ENCODE measurements at regions not wholly inside any gene's neighbourhood (a gene's known extent, or its start where the extent isn't known, plus 50 kb on each side); places are given as distances from the start of the nearest gene placed in this dataset.

- Histone ChIP-seq H3K27ac (ENCODE audit: low read depth in 2 of 2, low read length in 2 of 2) (no peak overlapping the region), H3K27me3 (ENCODE audit: control insufficient read depth, insufficient read depth, low read length) (no peaks in the 10 kb centered on the region), H3K9me3 (ENCODE audit: control insufficient read depth in 2 of 3, insufficient read depth in 1 of 3, low read length in 3 of 3) (no peaks in the 10 kb centered on the region), H3K36me3 (ENCODE audit: control insufficient read depth in 2 of 3, insufficient read depth in 3 of 3, low read length in 3 of 3) (no peaks in the 10 kb centered on the region), H3K9ac (ENCODE audit: low read length in 3 of 3) (no peak overlapping the region), H3K4me3 (ENCODE audit: low read length in 3 of 3) (no peak overlapping the region), H3K4me1 (ENCODE audit: control insufficient read depth in 2 of 3, insufficient read depth in 2 of 3, low read depth in 1 of 3, low read length in 3 of 3) (no peaks in the 10 kb centered on the region)
- FAIRE-seq (no peak), DNase-seq (no peak)
- intact Hi-C loops (cut with DNase I), result no loop called here
- TF ChIP-seq CTCF (IDR thresholded peaks at IDR 0.05; ENCODE audit: borderline replicate concordance, extremely low read depth, insufficient read depth), result no peak
Observed at GRCh38 chr7:25714013-25714412, 438.0 kb upstream of the NFE2L3 start.

GRCh38 chr7:25716421-25716820 is 435.6 kb upstream of the NFE2L3 start:
- no peak for DNase-seq
- intact Hi-C loops (cut with DNase I), result no loop called here
- no peaks in the 10 kb centered on the region for H3K36me3 ChIP-seq (ENCODE audit: control insufficient read depth in 2 of 3, insufficient read depth in 3 of 3, low read length in 3 of 3)

GRCh38 chr7:25718596-25718995 is 433.4 kb upstream of the NFE2L3 start:
- H3K9ac ChIP-seq (ENCODE audit: low read length in 3 of 3), result no peak overlapping the region
- no peak for FAIRE-seq
- H3K27me3 ChIP-seq (ENCODE audit: control insufficient read depth, insufficient read depth, low read length), result no peaks in the 10 kb centered on the region
- no peak overlapping the region for H3K27ac ChIP-seq (ENCODE audit: low read depth in 2 of 2, low read length in 2 of 2)
- no peak for TF ChIP-seq CTCF (IDR thresholded peaks at IDR 0.05; ENCODE audit: borderline replicate concordance, extremely low read depth, insufficient read depth)
- H3K9me3 ChIP-seq (ENCODE audit: control insufficient read depth in 2 of 3, insufficient read depth in 1 of 3, low read length in 3 of 3), result no peaks in the 10 kb centered on the region
- intact Hi-C loops (cut with DNase I), result no loop called here
- no peak overlapping the region for H3K4me3 ChIP-seq (ENCODE audit: low read length in 3 of 3)
- H3K36me3 ChIP-seq (ENCODE audit: control insufficient read depth in 2 of 3, insufficient read depth in 3 of 3, low read length in 3 of 3), result no peaks in the 10 kb centered on the region
- H3K4me1 ChIP-seq (ENCODE audit: control insufficient read depth in 2 of 3, insufficient read depth in 2 of 3, low read depth in 1 of 3, low read length in 3 of 3), result no peaks in the 10 kb centered on the region
- no peak for DNase-seq

More at GRCh38 chr7:25716421-25716820, 435.6 kb upstream of the NFE2L3 start:
- TF ChIP-seq CTCF (IDR thresholded peaks at IDR 0.05; ENCODE audit: borderline replicate concordance, extremely low read depth, insufficient read depth), result no peak
- FAIRE-seq, result no peak
- Histone ChIP-seq H3K4me1 (ENCODE audit: control insufficient read depth in 2 of 3, insufficient read depth in 2 of 3, low read depth in 1 of 3, low read length in 3 of 3) (no peaks in the 10 kb centered on the region), H3K9me3 (ENCODE audit: control insufficient read depth in 2 of 3, insufficient read depth in 1 of 3, low read length in 3 of 3) (no peaks in the 10 kb centered on the region), H3K27ac (ENCODE audit: low read depth in 2 of 2, low read length in 2 of 2) (no peak overlapping the region), H3K9ac (ENCODE audit: low read length in 3 of 3) (no peak overlapping the region), H3K4me3 (ENCODE audit: low read length in 3 of 3) (no peak overlapping the region), H3K27me3 (ENCODE audit: control insufficient read depth, insufficient read depth, low read length) (no peaks in the 10 kb centered on the region)

- no peak for FAIRE-seq
- no peak for DNase-seq
- H3K36me3 ChIP-seq (ENCODE audit: control insufficient read depth in 2 of 3, insufficient read depth in 3 of 3, low read length in 3 of 3), result no peaks in the 10 kb centered on the region
- no peaks in the 10 kb centered on the region for H3K4me1 ChIP-seq (ENCODE audit: control insufficient read depth in 2 of 3, insufficient read depth in 2 of 3, low read depth in 1 of 3, low read length in 3 of 3)
- intact Hi-C loops (cut with DNase I), result no loop called here
- no peak for TF ChIP-seq CTCF (IDR thresholded peaks at IDR 0.05; ENCODE audit: borderline replicate concordance, extremely low read depth, insufficient read depth)
- no peaks in the 10 kb centered on the region for H3K9me3 ChIP-seq (ENCODE audit: control insufficient read depth in 2 of 3, insufficient read depth in 1 of 3, low read length in 3 of 3)
- H3K27me3 ChIP-seq (ENCODE audit: control insufficient read depth, insufficient read depth, low read length), result no peaks in the 10 kb centered on the region
- H3K4me3 ChIP-seq (ENCODE audit: low read length in 3 of 3), result no peak overlapping the region
- H3K27ac ChIP-seq (ENCODE audit: low read depth in 2 of 2, low read length in 2 of 2), result no peak overlapping the region
- no peak overlapping the region for H3K9ac ChIP-seq (ENCODE audit: low read length in 3 of 3)
Observed at GRCh38 chr7:25719190-25719896, 432.7 kb upstream of the NFE2L3 start.

Data from kidney (tissue), 13 donors.